ENCODE measurements at regions not wholly inside any gene's neighbourhood (a gene's known extent, or its start where the extent isn't known, plus 50 kb on each side); places are given as distances from the start of the nearest gene placed in this dataset.

- no peaks in the 10 kb centered on the region for H3K9me3 ChIP-seq (ENCODE audit: control insufficient read depth in 1 of 2, insufficient read depth in 1 of 2, low read depth in 1 of 2, low read length in 2 of 2)
- ChIA-PET CTCF (interaction anchor here (0.9 kb wide), 1 partner anchor 27 kb away, joined by 3 read pairs; no protein-coding TSS in a partner anchor), POLR2A (no interaction called here), RAD21 (ENCODE audit: low non-redundant PET in 1 of 2, low total read pairs in 2 of 2, uncharacterized antibody in 2 of 2, unreplicated experiment in 2 of 2) (no interaction called here)
- no peak; the same call in 1 of the 2 replicates for ATAC-seq
- no peak overlapping the region for H2AFZ ChIP-seq (ENCODE audit: low read depth, low read length, poor library complexity, severe bottlenecking)
- no peaks in the 10 kb centered on the region for H3K79me2 ChIP-seq (ENCODE audit: insufficient read depth, low read length)
- H3K4me2 ChIP-seq (ENCODE audit: low read length), result no peak overlapping the region
- no TSS peak for BruUV-seq (replicated peaks)
- intact Hi-C loops (cut with micrococcal nuclease), result no loop called here
- H3K9me2 ChIP-seq (ENCODE audit: insufficient read depth), result no peaks in the 10 kb centered on the region
- no peak for DNase-seq (ENCODE audit: low read depth, low spot score)
- no peaks in the 10 kb centered on the region for H3K36me3 ChIP-seq (ENCODE audit: control insufficient read depth in 1 of 2, insufficient read depth in 2 of 2, low read length in 2 of 2)
- H3K9ac ChIP-seq (ENCODE audit: low read length), result no peak overlapping the region
- no peak overlapping the region for H3K27ac ChIP-seq (ENCODE audit: low read depth, low read length)
- H3K27me3 ChIP-seq (ENCODE audit: insufficient read depth, low read length), result no peaks in the 10 kb centered on the region
- H3K4me3 ChIP-seq (replicated peaks in 1 of 2; ENCODE audit: low read depth in 1 of 2, low read length in 2 of 2), result no peak overlapping the region
- no peaks in the 10 kb centered on the region for H4K20me1 ChIP-seq (ENCODE audit: insufficient read depth)
- TF ChIP-seq SIN3A (IDR thresholded peaks at IDR 0.05; ENCODE audit: low read depth), result no peak
- TF ChIP-seq FOSL1 (IDR thresholded peaks at IDR 0.05; ENCODE audit: low read depth), result no peak
- TF ChIP-seq ELF1 (IDR thresholded peaks at IDR 0.05; ENCODE audit: borderline replicate concordance, low read depth), result no peak
- no peak for TF ChIP-seq EGR1 (IDR thresholded peaks at IDR 0.05; ENCODE audit: low read depth)
- TF ChIP-seq, protein P1, sequence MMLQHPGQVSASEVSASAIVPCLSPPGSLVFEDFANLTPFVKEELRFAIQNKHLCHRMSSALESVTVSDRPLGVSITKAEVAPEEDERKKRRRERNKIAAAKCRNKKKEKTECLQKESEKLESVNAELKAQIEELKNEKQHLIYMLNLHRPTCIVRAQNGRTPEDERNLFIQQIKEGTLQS (IDR thresholded peaks at IDR 0.05), result no peak
- no peak for TF ChIP-seq ZFX (IDR thresholded peaks at IDR 0.05)
- no peak for TF ChIP-seq TCF7L2 (IDR thresholded peaks at IDR 0.05; ENCODE audit: borderline replicate concordance, extremely low read depth, insufficient read depth, insufficient read length)
- TF ChIP-seq POLR2A (IDR thresholded peaks at IDR 0.05; ENCODE audit: borderline replicate concordance, extremely low read depth, insufficient read depth, insufficient read length), result no peak
- no peak for TF ChIP-seq EZH2phosphoT487 (IDR thresholded peaks at IDR 0.05; ENCODE audit: borderline replicate concordance)
- no peaks in the 10 kb centered on the region for H3K4me1 ChIP-seq (ENCODE audit: control insufficient read depth in 1 of 2, insufficient read depth in 2 of 2, low read length in 2 of 2)
These were observed 61.9 kb upstream of the GPBP1 start for GRCh38 chr5:57111993-57112392.

GRCh38 chr5:57113481-57113880 lies 60.4 kb upstream of the GPBP1 start:
- no TSS peak for BruUV-seq (replicated peaks)
- intact Hi-C loops (cut with micrococcal nuclease), result no loop called here
- POLR2A ChIA-PET, result no interaction called here

More at GRCh38 chr5:57113481-57113880, 60.4 kb upstream of the GPBP1 start:
- no peak overlapping the region for H2AFZ ChIP-seq (ENCODE audit: low read depth, low read length, poor library complexity, severe bottlenecking)
- RAD21 ChIA-PET (ENCODE audit: low non-redundant PET in 1 of 2, low total read pairs in 2 of 2, uncharacterized antibody in 2 of 2, unreplicated experiment in 2 of 2), result no interaction called here
- no peak overlapping the region for H3K4me2 ChIP-seq (ENCODE audit: low read length)
- 0 out of 4 replicates have a peak, but pooled peaks cover 0 to 4% of the 10 kb centered on the region in 2 experiments for H3K4me1 ChIP-seq (ENCODE audit: control insufficient read depth in 1 of 2, insufficient read depth in 2 of 2, low read length in 2 of 2)
- no peaks in the 10 kb centered on the region for H4K20me1 ChIP-seq (ENCODE audit: insufficient read depth)
- H3K9me2 ChIP-seq (ENCODE audit: insufficient read depth), result no peaks in the 10 kb centered on the region
- no peak overlapping the region for H3K27ac ChIP-seq (ENCODE audit: low read depth, low read length)
- H3K79me2 ChIP-seq (ENCODE audit: insufficient read depth, low read length), result no peaks in the 10 kb centered on the region
- CTCF ChIA-PET, result no interaction called here
- no peaks in the 10 kb centered on the region for H3K27me3 ChIP-seq (ENCODE audit: insufficient read depth, low read length)
- DNase-seq (ENCODE audit: low read depth, low spot score), result no peak
- H3K4me3 ChIP-seq (replicated peaks in 1 of 2; ENCODE audit: low read depth in 1 of 2, low read length in 2 of 2), result no peak overlapping the region
- no peaks in the 10 kb centered on the region for H3K36me3 ChIP-seq (ENCODE audit: control insufficient read depth in 1 of 2, insufficient read depth in 2 of 2, low read length in 2 of 2)
- TF ChIP-seq ZNF274 (IDR thresholded peaks at IDR 0.05; ENCODE audit: low read depth, low read length) (no peak), POLR2A (IDR thresholded peaks at IDR 0.05; ENCODE audit: borderline replicate concordance, extremely low read depth, insufficient read depth, insufficient read length) (no peak), TCF7L2 (IDR thresholded peaks at IDR 0.05; ENCODE audit: borderline replicate concordance, extremely low read depth, insufficient read depth, insufficient read length) (no peak), POLR2AphosphoS5 (IDR thresholded peaks at IDR 0.05; ENCODE audit: low read depth, low read length) (no peak), CEBPB (IDR thresholded peaks at IDR 0.05; ENCODE audit: low read depth) (no peak), YY1 (IDR thresholded peaks at IDR 0.05; ENCODE audit: extremely low read depth, insufficient replicate concordance, low read depth, low read length) (no peak), SP1 (IDR thresholded peaks at IDR 0.05; ENCODE audit: low read depth) (no peak)
- TF ChIP-seq, protein P2, sequence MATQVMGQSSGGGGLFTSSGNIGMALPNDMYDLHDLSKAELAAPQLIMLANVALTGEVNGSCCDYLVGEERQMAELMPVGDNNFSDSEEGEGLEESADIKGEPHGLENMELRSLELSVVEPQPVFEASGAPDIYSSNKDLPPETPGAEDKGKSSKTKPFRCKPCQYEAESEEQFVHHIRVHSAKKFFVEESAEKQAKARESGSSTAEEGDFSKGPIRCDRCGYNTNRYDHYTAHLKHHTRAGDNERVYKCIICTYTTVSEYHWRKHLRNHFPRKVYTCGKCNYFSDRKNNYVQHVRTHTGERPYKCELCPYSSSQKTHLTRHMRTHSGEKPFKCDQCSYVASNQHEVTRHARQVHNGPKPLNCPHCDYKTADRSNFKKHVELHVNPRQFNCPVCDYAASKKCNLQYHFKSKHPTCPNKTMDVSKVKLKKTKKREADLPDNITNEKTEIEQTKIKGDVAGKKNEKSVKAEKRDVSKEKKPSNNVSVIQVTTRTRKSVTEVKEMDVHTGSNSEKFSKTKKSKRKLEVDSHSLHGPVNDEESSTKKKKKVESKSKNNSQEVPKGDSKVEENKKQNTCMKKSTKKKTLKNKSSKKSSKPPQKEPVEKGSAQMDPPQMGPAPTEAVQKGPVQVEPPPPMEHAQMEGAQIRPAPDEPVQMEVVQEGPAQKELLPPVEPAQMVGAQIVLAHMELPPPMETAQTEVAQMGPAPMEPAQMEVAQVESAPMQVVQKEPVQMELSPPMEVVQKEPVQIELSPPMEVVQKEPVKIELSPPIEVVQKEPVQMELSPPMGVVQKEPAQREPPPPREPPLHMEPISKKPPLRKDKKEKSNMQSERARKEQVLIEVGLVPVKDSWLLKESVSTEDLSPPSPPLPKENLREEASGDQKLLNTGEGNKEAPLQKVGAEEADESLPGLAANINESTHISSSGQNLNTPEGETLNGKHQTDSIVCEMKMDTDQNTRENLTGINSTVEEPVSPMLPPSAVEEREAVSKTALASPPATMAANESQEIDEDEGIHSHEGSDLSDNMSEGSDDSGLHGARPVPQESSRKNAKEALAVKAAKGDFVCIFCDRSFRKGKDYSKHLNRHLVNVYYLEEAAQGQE (IDR thresholded peaks at IDR 0.05; ENCODE audit: low read depth), result no peak
- TF ChIP-seq, protein P3, sequence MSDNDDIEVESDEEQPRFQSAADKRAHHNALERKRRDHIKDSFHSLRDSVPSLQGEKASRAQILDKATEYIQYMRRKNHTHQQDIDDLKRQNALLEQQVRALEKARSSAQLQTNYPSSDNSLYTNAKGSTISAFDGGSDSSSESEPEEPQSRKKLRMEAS (IDR thresholded peaks at IDR 0.05), result no peak
- no peak for ATAC-seq
- no peaks in the 10 kb centered on the region for H3K9me3 ChIP-seq (ENCODE audit: control insufficient read depth in 1 of 2, insufficient read depth in 1 of 2, low read depth in 1 of 2, low read length in 2 of 2)
- no peak overlapping the region for H3K9ac ChIP-seq (ENCODE audit: low read length)

Data from HCT116 (cell line).